Naive thymus-derived CD4-positive, alpha-beta T cell (primary cell): ENCODE measurements at regions not wholly inside any gene's neighbourhood (a gene's known extent, or its start where the extent isn't known, plus 50 kb on each side); places are given as distances from the start of the nearest gene placed in this dataset.

ENCODE experiments used
- ATAC-seq: fragments of 150-1000 bp; cut with Tn5 transposase; 2 replicates; pipeline ENCODE4 v1.10.0; 2021; ENCODE audit warnings: mild to moderate bottlenecking, moderate library complexity
- CTCF ChIA-PET: fragments of 350-600 bp; sonication (Branson Sonifier 250); formaldehyde crosslinking; loops from one replicate; lab custom pipeline; 2021; ENCODE audit warnings: antibody characterized with exemption; lab: Charles Lee
- POLR2A ChIA-PET: fragments of 350-600 bp; sonication (Branson Sonifier 250); formaldehyde crosslinking; loops from one replicate; lab custom pipeline; 2021; ENCODE audit warnings: antibody characterized with exemption, inconsistent platforms; lab: Charles Lee
- DNase-seq, 9 donors: peaks; one replicate each; pipeline versions ENCODE4 v3.0.0 to v3.0.0-alpha.2; 2020 to 2022; ENCODE audit warnings: mixed read lengths in 1 of 9
- H3K27ac ChIP-seq: one replicate; pipeline ENCODE4 v1.7.0; 2013; ENCODE audit warnings: mild to moderate bottlenecking, low read depth, low read length, moderate library complexity
- H3K27me3 ChIP-seq, 2 donors: one replicate each; pipeline ENCODE4 v1.7.0; 2013; ENCODE audit warnings: low read length in 2 of 2, mild to moderate bottlenecking in 2 of 2, moderate library complexity in 2 of 2; ENCODE audit not compliant: control insufficient read depth in 2 of 2, insufficient read depth in 2 of 2
- H3K36me3 ChIP-seq, 3 experiments: 1 replicate in 2 of 3; 2 replicates in 1 of 3; pipeline ENCODE4 v1.7.0; 2013; ENCODE audit warnings: low read length in 3 of 3, mild to moderate bottlenecking in 3 of 3, moderate library complexity in 1 of 3; ENCODE audit not compliant: insufficient read depth in 3 of 3, control insufficient read depth in 2 of 3
- H3K4me1 ChIP-seq, 2 donors: one replicate each; pipeline ENCODE4 v1.7.0; 2013; ENCODE audit warnings: low read length in 2 of 2, mild to moderate bottlenecking in 2 of 2, moderate library complexity in 1 of 2; ENCODE audit not compliant: control insufficient read depth in 2 of 2, insufficient read depth in 2 of 2
- H3K4me3 ChIP-seq: 2 replicates; pipeline ENCODE4 v1.7.0; 2013; ENCODE audit warnings: mild to moderate bottlenecking, low read length
- H3K9me3 ChIP-seq, 3 experiments: 1 replicate in 2 of 3; 2 replicates in 1 of 3; pipeline ENCODE4 v1.7.0; 2013; ENCODE audit warnings: low read length in 3 of 3; ENCODE audit not compliant: control insufficient read depth in 2 of 3
- H3K27ac Mint-ChIP-seq, 9 donors: one replicate each; pipeline ENCODE4 v1.8.0; 2020 to 2022; ENCODE audit warnings: mixed read lengths in 9 of 9, mild to moderate bottlenecking in 8 of 9, moderate library complexity in 5 of 9, inconsistent platforms in 2 of 9
- H3K27me3 Mint-ChIP-seq, 5 donors: one replicate each; pipeline ENCODE4 v1.8.0; 2021 to 2022; ENCODE audit warnings: mixed read lengths in 5 of 5, mild to moderate bottlenecking in 1 of 5
- H3K36me3 Mint-ChIP-seq, 5 donors: one replicate each; pipeline ENCODE4 v1.8.0; 2020 to 2022; ENCODE audit warnings: mixed read lengths in 5 of 5, mild to moderate bottlenecking in 3 of 5, inconsistent platforms in 1 of 5
- H3K4me1 Mint-ChIP-seq, 7 donors: one replicate each; pipeline ENCODE4 v1.8.0; 2020 to 2022; ENCODE audit warnings: mixed read lengths in 7 of 7, mild to moderate bottlenecking in 3 of 7, inconsistent platforms in 1 of 7
- H3K4me3 Mint-ChIP-seq, 10 donors: one replicate each; pipeline ENCODE4 v1.8.0; 2020 to 2022; ENCODE audit warnings: mild to moderate bottlenecking in 10 of 10, mixed read lengths in 10 of 10, moderate library complexity in 6 of 10, inconsistent platforms in 2 of 10
- H3K9me3 Mint-ChIP-seq, 11 donors: one replicate each; pipeline ENCODE4 v1.8.0; 2020 to 2022; ENCODE audit warnings: mixed read lengths in 11 of 11, mild to moderate bottlenecking in 4 of 11, inconsistent platforms in 1 of 11, moderate library complexity in 1 of 11
- intact Hi-C, 2 donors: fragments of 100-400 bp; cut with micrococcal nuclease; formaldehyde crosslinking; loops; one replicate each; pipeline ENCODE4 v1.15.1; 2023

GRCh38 chr3:124574012-124574411 is 156.2 kb upstream of the UMPS start:
- H3K36me3 Mint-ChIP-seq, result no peaks in the 10 kb centered on the region

DNA sequence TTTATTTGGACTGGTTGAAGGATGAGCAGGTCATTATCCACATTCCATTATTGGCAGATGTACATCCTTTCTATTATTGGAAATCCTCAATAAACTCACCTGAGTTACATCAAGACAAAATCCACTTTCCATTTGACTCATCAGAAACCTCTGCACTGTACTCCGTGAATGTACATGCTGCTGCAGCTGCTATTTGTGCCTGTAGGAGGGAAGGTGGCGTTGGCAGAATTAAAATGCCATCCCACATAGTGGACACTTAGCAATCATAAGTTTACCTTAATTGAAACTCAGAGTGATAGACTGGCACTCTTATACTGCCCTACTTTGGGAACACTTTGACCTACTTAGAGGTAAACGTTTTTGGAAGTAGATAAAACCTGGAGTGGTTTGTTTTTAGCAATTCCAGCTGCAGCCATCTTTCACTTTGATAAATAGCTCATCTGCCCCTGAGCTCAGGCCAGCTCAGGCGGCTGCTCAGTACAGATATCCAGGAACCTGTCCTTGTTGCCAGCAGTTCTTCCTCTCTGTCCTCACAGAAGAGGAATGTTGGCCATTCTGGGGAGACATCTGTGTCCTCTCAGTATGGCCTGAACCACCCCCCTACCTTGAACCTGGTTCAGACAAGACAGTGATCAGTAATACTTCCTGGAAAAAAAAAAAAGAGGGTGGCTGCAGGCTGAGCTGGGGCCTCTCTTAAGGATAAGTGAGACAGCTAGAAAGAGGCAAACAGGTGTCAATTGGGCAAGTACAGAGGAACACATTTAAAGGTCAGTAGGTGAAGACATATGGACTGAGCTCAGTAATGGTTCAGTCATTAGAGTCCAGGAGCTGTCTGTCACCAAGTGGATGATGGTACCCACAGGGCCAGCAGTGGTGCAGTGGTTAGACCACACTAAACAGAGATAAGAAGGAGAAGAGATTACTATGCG is 153.4 kb upstream of the UMPS start:
- Mint-ChIP-seq H3K27ac (no peak overlapping the region), H3K4me1 (peaks cover 0 to 7% (median 0%) of the 10 kb centered on the region in 7 donors), H3K4me3 (no peak overlapping the region), H3K36me3 (no peaks in the 10 kb centered on the region), H3K9me3 (peaks cover 0 to 2% (median 0%) of the 10 kb centered on the region in 11 donors), H3K27me3 (peaks cover 0 to 30% (median 3%) of the 10 kb centered on the region in 5 donors)
- no peaks in the 10 kb centered on the region for H3K36me3 ChIP-seq
- ATAC-seq (no peak), DNase-seq (no peak)
- H3K4me1 ChIP-seq, result no peaks in the 10 kb centered on the region
- no peak overlapping the region for H3K27ac ChIP-seq
- intact Hi-C loops, result no loop called here
- H3K27me3 ChIP-seq, result no peaks in the 10 kb centered on the region
- ChIA-PET POLR2A (no interaction called here), CTCF (interaction anchor here (0.8 kb wide), 1 partner anchor 8 kb away, joined by 3 read pairs; no protein-coding TSS in a partner anchor)
- no peaks in the 10 kb centered on the region for H3K9me3 ChIP-seq
- H3K4me3 ChIP-seq, result no peak overlapping the region

More at GRCh38 chr3:124574012-124574411, 156.2 kb upstream of the UMPS start:
- intact Hi-C loops, result no loop called here
- ChIA-PET POLR2A (no interaction called here), CTCF (no interaction called here)
- Histone ChIP-seq H3K27ac (no peak overlapping the region), H3K4me3 (no peak overlapping the region), H3K36me3 (no peaks in the 10 kb centered on the region), H3K9me3 (no peaks in the 10 kb centered on the region), H3K4me1 (no peaks in the 10 kb centered on the region), H3K27me3 (no peaks in the 10 kb centered on the region)
- Mint-ChIP-seq H3K9me3 (peaks cover 0 to 2% (median 0%) of the 10 kb centered on the region in 11 donors), H3K4me1 (peaks cover 0 to 7% (median 0%) of the 10 kb centered on the region in 7 donors), H3K4me3 (no peak overlapping the region), H3K27me3 (peaks cover 0 to 35% (median 4%) of the 10 kb centered on the region in 5 donors), H3K27ac (no peak overlapping the region)
- ATAC-seq (no peak), DNase-seq (no peak)

- no peak overlapping the region for H3K27ac Mint-ChIP-seq
- Histone ChIP-seq H3K36me3 (no peaks in the 10 kb centered on the region), H3K27ac (no peak overlapping the region), H3K4me1 (no peaks in the 10 kb centered on the region), H3K27me3 (no peaks in the 10 kb centered on the region), H3K9me3 (no peaks in the 10 kb centered on the region), H3K4me3 (no peak overlapping the region)
- POLR2A ChIA-PET, result no interaction called here
- ATAC-seq (no peak), DNase-seq (no peak)
- intact Hi-C loops, result no loop called here
- CTCF ChIA-PET, result interaction anchor here (0.8 kb wide), 1 partner anchor 9 kb away, joined by 3 read pairs; no protein-coding TSS in a partner anchor
- H3K9me3 Mint-ChIP-seq, result peaks cover 0 to 2% (median 0%) of the 10 kb centered on the region in 11 donors
- no peaks in the 10 kb centered on the region for H3K36me3 Mint-ChIP-seq
- H3K4me1 Mint-ChIP-seq, result peaks cover 0 to 12% (median 4%) of the 10 kb centered on the region in 7 donors
- H3K4me3 Mint-ChIP-seq, result no peak overlapping the region
- peaks cover 0 to 34% (median 7%) of the 10 kb centered on the region in 5 donors for H3K27me3 Mint-ChIP-seq
Observed at GRCh38 chr3:124577494-124578167, 152.6 kb upstream of the UMPS start.

GRCh38 chr3:124579641-124580040 is 150.6 kb upstream of the UMPS start:
- Mint-ChIP-seq H3K4me3 (no peak overlapping the region), H3K27ac (no peak overlapping the region), H3K27me3 (peaks cover 0 to 45% (median 13%) of the 10 kb centered on the region in 5 donors), H3K9me3 (peaks cover 0 to 2% (median 0%) of the 10 kb centered on the region in 11 donors), H3K36me3 (no peaks in the 10 kb centered on the region), H3K4me1 (peaks cover 7 to 23% (median 12%) of the 10 kb centered on the region in 7 donors)
- intact Hi-C loops, result loop anchor here in 1 of 2 donors (5.0 kb wide), 3 partner anchors 58 to 153 kb away; partner anchors contain the start of gene UMPS
- no peaks in the 10 kb centered on the region for H3K36me3 ChIP-seq
- POLR2A ChIA-PET, result interaction anchor here (1.2 kb wide), 1 partner anchor 9 kb away, joined by 3 read pairs; no protein-coding TSS in a partner anchor
- no peak overlapping the region for H3K4me3 ChIP-seq
- H3K27me3 ChIP-seq, result no peaks in the 10 kb centered on the region
- CTCF ChIA-PET, result no interaction called here
- H3K9me3 ChIP-seq, result no peaks in the 10 kb centered on the region
- H3K27ac ChIP-seq, result no peak overlapping the region
- ATAC-seq, result no peak
- DNase-seq, result no peak
- peaks cover 0 to 10% of the 10 kb centered on the region in 2 donors for H3K4me1 ChIP-seq

- H3K36me3 ChIP-seq, result no peaks in the 10 kb centered on the region
- Mint-ChIP-seq H3K4me1 (peaks cover 12 to 34% (median 23%) of the 10 kb centered on the region in 7 donors), H3K4me3 (no peak overlapping the region), H3K27ac (no peak overlapping the region), H3K36me3 (no peaks in the 10 kb centered on the region), H3K27me3 (peaks cover 0 to 63% (median 34%) of the 10 kb centered on the region in 5 donors), H3K9me3 (peaks cover 0 to 2% (median 0%) of the 10 kb centered on the region in 11 donors)
- no peak overlapping the region for H3K4me3 ChIP-seq
- no peaks in the 10 kb centered on the region for H3K9me3 ChIP-seq
- ATAC-seq (no peak), DNase-seq (no peak)
- H3K27me3 ChIP-seq, result no peaks in the 10 kb centered on the region
- peaks cover 0 to 23% of the 10 kb centered on the region in 2 donors for H3K4me1 ChIP-seq
- no peak overlapping the region for H3K27ac ChIP-seq
- POLR2A ChIA-PET, result no interaction called here
- CTCF ChIA-PET, result interaction anchor here (0.6 to 0.7 kb wide), 2 partner anchors 22 to 26 kb away, joined by 3 to 4 read pairs; no protein-coding TSS in a partner anchor
- intact Hi-C loops, result loop anchor here in 1 of 2 donors (5.0 kb wide), 3 partner anchors 55 to 150 kb away; partner anchors contain the start of gene UMPS
Observed at GRCh38 chr3:124582196-124582595, 148.1 kb upstream of the UMPS start.

DNA sequence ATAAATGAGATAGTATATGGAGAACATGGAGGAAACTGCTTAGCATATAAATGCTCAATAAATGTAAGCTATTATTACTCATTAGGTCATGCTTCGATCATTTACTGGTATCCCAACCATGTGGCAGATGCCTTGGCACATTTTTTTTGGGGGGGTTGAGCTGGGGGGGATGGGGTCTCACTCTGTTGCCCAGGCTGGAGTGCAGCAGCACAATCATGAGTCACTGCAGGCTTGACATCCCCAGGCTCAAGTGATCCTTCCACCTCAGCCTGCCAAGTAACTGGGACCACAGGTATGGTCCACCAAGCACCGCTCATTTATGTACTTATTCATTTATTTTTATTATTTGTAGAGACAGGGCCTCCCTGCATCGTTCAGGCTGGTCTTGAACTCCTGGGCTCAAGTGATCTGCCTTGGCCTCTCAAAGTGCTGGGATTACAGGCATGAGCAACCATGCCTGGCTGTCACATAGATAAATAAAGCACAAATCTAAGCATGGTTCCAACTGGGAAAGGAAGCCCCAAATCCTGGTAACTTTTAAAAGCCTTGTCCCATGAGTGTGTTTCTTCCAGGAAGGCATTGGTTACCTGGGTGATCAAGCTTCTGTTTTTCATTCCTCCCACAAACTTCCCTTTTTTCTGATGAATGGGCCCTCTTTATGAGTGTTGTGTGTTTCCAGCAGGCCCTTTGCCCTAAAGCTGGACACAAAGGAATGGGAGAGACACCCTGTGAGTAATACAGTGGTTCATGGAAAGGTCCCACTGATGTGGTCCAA is 147.4 kb upstream of the UMPS start:
- H3K4me3 ChIP-seq, result no peak overlapping the region
- H3K27ac Mint-ChIP-seq, result no peak overlapping the region
- peaks cover 0 to 67% (median 37%) of the 10 kb centered on the region in 5 donors for H3K27me3 Mint-ChIP-seq
- intact Hi-C loops, result loop anchor here in 1 of 2 donors (5.0 kb wide), 3 partner anchors 54 to 149 kb away; partner anchors contain the start of gene UMPS
- ATAC-seq (no peak), DNase-seq (no peak)
- POLR2A ChIA-PET, result no interaction called here
- H3K27me3 ChIP-seq, result no peaks in the 10 kb centered on the region
- H3K4me1 ChIP-seq, result peaks cover 0 to 23% of the 10 kb centered on the region in 2 donors
- H3K4me1 Mint-ChIP-seq, result peaks cover 12 to 36% (median 23%) of the 10 kb centered on the region in 7 donors
- peak overlapping the region in 3 of 10 donors; percentile 6 to 90 (median 37) for H3K4me3 Mint-ChIP-seq
- no peak overlapping the region for H3K27ac ChIP-seq
- H3K9me3 ChIP-seq, result no peaks in the 10 kb centered on the region
- H3K36me3 ChIP-seq, result no peaks in the 10 kb centered on the region
- H3K9me3 Mint-ChIP-seq, result peaks cover 0 to 2% (median 0%) of the 10 kb centered on the region in 11 donors
- CTCF ChIA-PET, result interaction anchor here (0.6 to 0.7 kb wide), 3 partner anchors 23 to 85 kb away, joined by 3 to 4 read pairs (median 3); no protein-coding TSS in a partner anchor
- no peaks in the 10 kb centered on the region for H3K36me3 Mint-ChIP-seq
